Mucosa of descending colon (tissue), 3 donors: ENCODE measurements at regions not wholly inside any gene's neighbourhood (a gene's known extent, or its start where the extent isn't known, plus 50 kb on each side); places are given as distances from the start of the nearest gene placed in this dataset.

Experiments used
- ATAC-seq: fragments of 200-7000 bp; cut with Tn5 transposase; one replicate; pipeline ENCODE4 v1.9.1; 2020; ENCODE audit warnings: mild to moderate bottlenecking, moderate library complexity
- DNase-seq, 3 donors: peaks; one replicate each; pipeline ENCODE4 v3.0.0-alpha.2; 2020
- H3K36me3 ChIP-seq: fragments of 200-600 bp; one replicate; pipeline ENCODE4 v1.8.0; 2021; ENCODE audit warnings: low read depth, mild to moderate bottlenecking
- H3K4me1 ChIP-seq: fragments of 200-600 bp; one replicate; pipeline ENCODE4 v1.8.0; 2021; ENCODE audit warnings: low read depth, mild to moderate bottlenecking
- H3K4me3 ChIP-seq: fragments of 200-600 bp; one replicate; pipeline ENCODE4 v1.8.0; 2021; ENCODE audit warnings: mild to moderate bottlenecking
- H3K9me3 ChIP-seq: fragments of 200-600 bp; one replicate; pipeline ENCODE4 v1.8.0; 2021; ENCODE audit warnings: mild to moderate bottlenecking
- intact Hi-C, 2 donors: fragments of 100-400 bp; cut with DNase I in 1 of 2; cut with micrococcal nuclease in 1 of 2; formaldehyde crosslinking; loops; one replicate each; pipeline versions ENCODE4 v1.11.0 to v1.11.1; 2022; cut with DNase I, micrococcal nuclease
- TF ChIP-seq, protein P1 (sequence below): fragments of 200-600 bp; IDR thresholded peaks from one replicate; pipeline ENCODE4 v1.8.0; 2022; ENCODE audit warnings: antibody characterized with exemption, mild to moderate bottlenecking
- donor health status: DM: no; HTN: no; CAD: no; lungs with moderate emphysema.
- donor health status: DM: no; HTN: no; CAD: no.
- donor health status: DM: no; HTN: yes; CAD: no.

DNA sequence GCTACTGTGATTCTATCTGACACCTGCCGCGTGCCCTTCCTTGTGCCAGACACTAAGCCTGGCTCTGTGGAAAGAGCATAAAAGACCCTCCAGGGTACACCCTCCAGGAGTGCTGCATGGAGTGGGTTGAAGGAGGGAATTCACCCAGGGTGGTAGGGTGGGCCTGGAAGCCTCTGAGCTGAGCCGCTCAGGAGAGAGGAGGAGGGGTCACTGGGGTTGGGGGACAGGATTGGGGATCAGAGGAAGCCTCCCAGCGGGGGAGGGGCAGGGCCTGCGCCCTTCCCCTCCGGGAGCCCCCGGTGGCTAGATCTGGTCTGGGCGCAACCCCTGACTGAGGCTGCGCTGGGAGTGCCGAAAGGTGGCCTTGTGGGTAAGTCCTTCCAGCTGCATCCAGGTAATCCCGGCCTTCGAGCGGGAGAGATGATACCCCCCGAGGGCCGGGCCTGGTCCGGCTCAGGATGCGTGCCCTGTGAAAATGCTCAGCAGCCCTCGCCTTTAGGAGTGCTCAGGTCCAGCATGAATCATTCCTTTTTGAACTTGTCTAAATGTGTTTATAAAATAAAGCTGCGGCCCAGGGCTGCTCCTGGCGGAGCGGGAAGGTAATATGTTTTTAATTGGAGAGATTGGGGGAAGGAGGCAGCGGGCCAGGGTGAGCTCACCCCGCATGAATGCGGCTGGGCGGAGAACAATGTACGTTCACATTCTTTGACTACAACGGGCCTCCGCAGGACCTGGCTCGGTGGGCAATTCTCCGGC is 118.1 kb upstream of the SMIM23 start:
- intact Hi-C loops: no loop called here
- no peaks in the 10 kb centered on the region for H3K4me1 ChIP-seq
- no peak for ATAC-seq
- TF ChIP-seq, protein P1, sequence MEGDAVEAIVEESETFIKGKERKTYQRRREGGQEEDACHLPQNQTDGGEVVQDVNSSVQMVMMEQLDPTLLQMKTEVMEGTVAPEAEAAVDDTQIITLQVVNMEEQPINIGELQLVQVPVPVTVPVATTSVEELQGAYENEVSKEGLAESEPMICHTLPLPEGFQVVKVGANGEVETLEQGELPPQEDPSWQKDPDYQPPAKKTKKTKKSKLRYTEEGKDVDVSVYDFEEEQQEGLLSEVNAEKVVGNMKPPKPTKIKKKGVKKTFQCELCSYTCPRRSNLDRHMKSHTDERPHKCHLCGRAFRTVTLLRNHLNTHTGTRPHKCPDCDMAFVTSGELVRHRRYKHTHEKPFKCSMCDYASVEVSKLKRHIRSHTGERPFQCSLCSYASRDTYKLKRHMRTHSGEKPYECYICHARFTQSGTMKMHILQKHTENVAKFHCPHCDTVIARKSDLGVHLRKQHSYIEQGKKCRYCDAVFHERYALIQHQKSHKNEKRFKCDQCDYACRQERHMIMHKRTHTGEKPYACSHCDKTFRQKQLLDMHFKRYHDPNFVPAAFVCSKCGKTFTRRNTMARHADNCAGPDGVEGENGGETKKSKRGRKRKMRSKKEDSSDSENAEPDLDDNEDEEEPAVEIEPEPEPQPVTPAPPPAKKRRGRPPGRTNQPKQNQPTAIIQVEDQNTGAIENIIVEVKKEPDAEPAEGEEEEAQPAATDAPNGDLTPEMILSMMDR: no peak
- DNase-seq: no peak
- no peak overlapping the region for H3K4me3 ChIP-seq
- no peaks in the 10 kb centered on the region for H3K9me3 ChIP-seq
- no peaks in the 10 kb centered on the region for H3K36me3 ChIP-seq

DNA sequence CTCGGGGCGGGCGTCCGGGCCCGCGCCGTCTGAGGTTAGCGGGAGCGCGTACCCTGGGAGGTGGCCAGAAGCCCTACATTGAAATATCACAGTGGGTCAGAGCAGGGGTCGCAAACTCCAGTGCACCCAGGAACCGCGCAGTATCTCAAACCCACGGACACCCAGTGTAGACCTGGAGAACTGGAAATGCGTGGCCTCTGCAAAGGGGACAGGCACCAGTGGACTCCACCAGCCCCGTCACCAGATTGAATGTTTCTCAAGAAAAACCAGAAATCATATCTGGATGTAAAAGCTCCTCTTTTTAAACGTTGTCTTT is 117.6 kb upstream of the SMIM23 start:
- Histone ChIP-seq H3K9me3 (no peaks in the 10 kb centered on the region), H3K4me1 (no peaks in the 10 kb centered on the region), H3K36me3 (no peaks in the 10 kb centered on the region), H3K4me3 (no peak overlapping the region)
- no peak for ATAC-seq
- intact Hi-C loops: no loop called here
- DNase-seq: no peak
- TF ChIP-seq, protein P1: no peak

DNA sequence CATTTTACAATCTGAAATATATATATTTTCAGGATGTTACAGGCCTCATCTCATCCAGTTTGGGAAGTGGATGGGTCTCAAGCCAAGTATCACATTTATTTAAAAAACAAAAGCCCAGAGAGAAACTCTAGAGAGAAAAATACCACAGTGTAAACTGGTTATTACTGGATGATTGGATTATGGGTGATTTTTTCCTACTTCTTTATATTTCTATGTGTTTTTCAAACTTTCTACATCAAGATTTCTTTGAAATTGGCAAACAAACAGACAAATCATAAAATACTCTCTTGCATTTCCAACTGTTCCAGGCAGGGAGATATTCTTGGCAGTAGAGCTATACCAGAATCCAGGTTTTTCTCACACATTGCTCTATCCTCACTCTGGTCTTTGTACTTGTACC is 116.0 kb upstream of the SMIM23 start:
- DNase-seq: no peak
- Histone ChIP-seq H3K4me1 (no peaks in the 10 kb centered on the region), H3K4me3 (no peak overlapping the region), H3K9me3 (no peaks in the 10 kb centered on the region), H3K36me3 (no peaks in the 10 kb centered on the region)
- no peak for ATAC-seq
- TF ChIP-seq, protein P1: no peak
- intact Hi-C loops: no loop called here

DNA sequence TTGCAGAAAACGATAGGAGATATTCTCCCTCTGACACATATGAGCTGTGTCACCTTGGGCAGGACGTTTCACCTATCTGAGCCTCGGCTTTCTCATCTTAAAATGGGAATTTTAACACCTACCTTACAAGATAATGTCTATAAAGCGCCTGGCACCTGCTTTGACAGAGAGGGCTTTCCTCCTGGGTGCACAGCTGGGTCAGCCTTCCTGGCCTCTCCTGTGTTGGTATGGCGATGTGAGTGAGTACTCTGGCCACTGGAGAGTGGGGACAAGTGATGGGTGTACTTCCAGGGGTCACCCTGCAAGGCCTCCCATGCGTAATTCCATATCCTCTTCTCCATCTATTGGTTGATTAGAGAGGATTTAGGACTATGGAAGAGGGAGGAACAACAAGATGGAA is 113.1 kb upstream of the SMIM23 start:
- intact Hi-C loops: no loop called here
- H3K9me3 ChIP-seq: no peaks in the 10 kb centered on the region
- no peak for ATAC-seq
- no peaks in the 10 kb centered on the region for H3K36me3 ChIP-seq
- TF ChIP-seq, protein P1: no peak
- H3K4me1 ChIP-seq: no peaks in the 10 kb centered on the region
- no peak overlapping the region for H3K4me3 ChIP-seq
- DNase-seq: no peak

DNA sequence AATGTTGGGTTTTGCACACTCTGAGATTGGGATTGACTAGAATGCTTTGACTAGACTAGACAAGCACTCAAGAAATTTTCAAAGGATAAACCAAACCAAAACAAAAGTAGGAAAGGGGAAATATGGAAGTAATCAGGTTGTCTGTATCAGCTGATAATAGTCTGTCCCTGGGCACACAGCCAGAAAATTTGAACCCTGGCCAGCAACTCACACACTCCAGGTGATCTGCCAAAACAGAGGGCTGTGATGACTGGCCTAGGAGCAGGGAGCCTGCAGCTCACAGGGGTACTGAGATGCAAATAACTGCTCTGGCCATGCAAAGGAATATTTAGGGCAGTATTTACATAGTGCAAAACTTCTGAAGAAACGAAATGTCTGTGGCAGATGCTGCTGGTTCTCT is 112.3 kb upstream of the SMIM23 start:
- ATAC-seq (no peak), DNase-seq (no peak)
- H3K4me3 ChIP-seq: no peak overlapping the region
- TF ChIP-seq, protein P1: no peak
- H3K36me3 ChIP-seq: no peaks in the 10 kb centered on the region
- intact Hi-C loops: no loop called here
- H3K9me3 ChIP-seq: no peaks in the 10 kb centered on the region
- no peaks in the 10 kb centered on the region for H3K4me1 ChIP-seq

DNA sequence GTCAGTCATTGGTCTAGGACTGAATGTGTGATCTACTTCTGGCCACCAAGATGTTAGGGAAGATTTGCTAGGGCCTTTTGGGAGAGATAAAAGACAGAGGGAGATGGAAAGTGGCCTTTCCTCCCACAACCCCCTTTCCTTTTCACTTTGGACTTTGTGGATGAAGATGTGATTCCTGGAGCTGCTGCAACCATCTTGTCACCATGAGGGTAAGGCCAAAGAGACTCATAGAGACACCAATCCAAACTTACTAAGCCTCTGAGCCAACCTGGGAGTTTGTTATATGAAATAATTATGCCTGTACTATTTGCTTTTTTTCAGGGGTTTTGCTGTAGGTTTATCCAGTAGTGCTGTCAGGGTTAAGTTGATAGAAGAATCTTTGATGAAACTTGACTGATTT is 111.8 kb upstream of the SMIM23 start:
- TF ChIP-seq, protein P1: no peak
- intact Hi-C loops: no loop called here
- no peak overlapping the region for H3K4me3 ChIP-seq
- ATAC-seq (no peak), DNase-seq (no peak)
- no peaks in the 10 kb centered on the region for H3K4me1 ChIP-seq
- H3K36me3 ChIP-seq: no peaks in the 10 kb centered on the region
- H3K9me3 ChIP-seq: no peaks in the 10 kb centered on the region
